Ecto neural progenitor cell (in vitro differentiated cells): ENCODE measurements at regions not wholly inside any gene's neighbourhood (a gene's known extent, or its start where the extent isn't known, plus 50 kb on each side); places are given as distances from the start of the nearest gene placed in this dataset.
A peak's percentile ranks its signal among the peaks of the same experiment; 100 is the strongest.
"Not testable (repeated sequence)": the region's sequence is repeated elsewhere in the genome, so short reads cannot be mapped to it uniquely, and the experiment has no call there.

Experiments used
- DNase-seq: peaks from one replicate; pipeline ENCODE4 v3.0.0-alpha.2; 2018; ENCODE audit warnings: low spot score

- no peak for DNase-seq
Measured at GRCh38 chr5:109630093-109630492, 59.6 kb upstream of the MAN2A1 start.

DNA sequence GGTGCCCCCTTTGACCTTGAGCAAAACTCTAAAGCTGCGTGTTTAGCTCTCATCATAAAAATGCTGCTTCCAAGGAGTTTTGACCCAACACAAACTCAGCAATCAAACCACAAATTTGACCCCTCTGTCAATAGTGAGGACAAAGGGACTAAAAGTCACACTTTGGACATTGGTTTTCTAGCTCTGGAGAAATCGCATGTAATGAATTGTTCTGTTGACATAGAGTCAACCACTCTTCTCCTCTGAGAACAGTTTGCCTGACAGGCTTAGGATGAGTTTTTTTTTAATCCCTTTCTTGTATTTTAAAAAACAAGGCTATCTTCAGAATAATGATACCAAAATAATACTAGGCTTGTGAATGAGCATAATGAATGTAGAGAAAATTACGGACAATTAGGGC is 61.1 kb upstream of the MAN2A1 start:
- DNase-seq = no peak

DNA sequence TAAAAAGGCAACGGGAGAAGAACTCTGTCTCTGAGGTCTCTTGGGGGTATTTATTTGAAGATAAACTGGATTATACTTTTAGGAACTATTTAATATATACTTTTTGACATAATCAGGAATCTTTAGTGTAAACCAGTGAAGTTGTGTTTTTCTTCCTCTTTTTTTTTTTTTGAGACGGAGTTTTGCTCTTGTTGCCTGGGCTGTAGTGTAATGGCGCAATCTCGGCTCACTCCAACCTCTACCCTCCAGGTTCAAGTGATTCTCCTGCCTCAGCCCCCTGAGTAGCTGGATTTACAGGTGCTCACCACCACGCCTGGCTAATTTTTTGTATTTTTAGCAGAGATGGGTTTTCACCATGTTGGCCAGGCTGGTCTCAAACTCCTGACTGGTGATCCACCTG is 68.5 kb upstream of the MAN2A1 start:
- not testable (repeated sequence) for DNase-seq

- no peak for DNase-seq
Measured at GRCh38 chr5:109620651-109621050, 69.1 kb upstream of the MAN2A1 start.

DNA sequence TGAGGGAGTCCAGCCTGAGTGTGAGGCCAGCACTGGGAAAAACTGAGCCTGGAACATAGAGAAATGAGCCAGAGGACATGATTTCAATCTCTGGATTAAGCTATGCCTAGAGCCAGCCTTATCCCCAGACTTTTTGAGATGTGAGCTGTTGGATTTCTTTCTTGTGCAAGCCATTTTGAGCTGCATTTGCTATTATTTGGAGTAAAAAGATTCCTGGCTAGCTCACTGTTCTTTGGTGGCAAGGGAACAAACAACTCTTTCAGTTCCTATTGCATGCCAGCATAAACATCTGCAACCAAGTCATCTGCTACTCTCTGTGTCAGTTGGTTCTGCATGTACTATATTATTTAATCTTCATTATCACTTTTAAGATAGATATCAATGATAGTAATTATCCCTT is 70.1 kb upstream of the MAN2A1 start:
- DNase-seq = no peak

GRCh38 chr5:109619021-109619460 is 70.7 kb upstream of the MAN2A1 start:
- DNase-seq = no peak

DNA sequence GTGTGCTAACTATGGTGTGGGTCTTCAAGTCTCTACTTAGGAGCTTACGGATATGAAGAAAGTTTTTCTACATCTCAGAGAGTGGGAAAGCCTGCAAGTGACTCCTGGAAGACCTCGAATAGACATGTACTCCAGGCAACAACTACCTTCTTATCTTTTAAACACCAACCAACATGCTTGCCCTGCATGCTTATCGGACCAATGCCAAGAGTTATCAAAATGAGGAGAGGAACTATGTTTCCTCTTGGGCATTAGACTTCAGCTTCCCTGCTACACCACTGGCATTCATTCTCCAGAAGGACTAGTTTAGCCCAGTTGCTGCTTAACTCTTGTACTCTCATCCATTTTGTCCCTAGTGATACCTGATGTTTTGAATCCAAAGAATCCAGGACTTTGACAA is 74.7 kb upstream of the MAN2A1 start:
- no peak for DNase-seq

DNA sequence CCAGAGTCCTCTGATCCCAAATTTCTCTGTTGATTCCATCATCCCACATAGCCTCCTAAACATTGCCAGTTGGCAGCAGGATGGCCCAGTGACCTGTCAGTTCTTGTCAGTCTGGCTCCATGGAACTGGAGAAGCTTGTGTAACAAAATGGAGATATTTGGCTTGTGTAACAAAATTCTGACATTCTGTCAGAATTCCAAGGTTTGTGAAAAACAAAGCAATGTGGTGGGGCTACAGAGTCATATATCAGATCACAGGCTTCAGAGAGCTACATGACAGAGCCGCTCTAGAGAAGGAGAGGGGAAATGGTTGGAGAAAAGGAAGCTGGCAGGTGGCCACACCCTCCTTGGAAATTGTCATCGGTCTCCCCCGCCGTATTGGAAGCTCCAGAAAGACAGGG is 75.4 kb upstream of the MAN2A1 start:
- DNase-seq = no peak

DNA sequence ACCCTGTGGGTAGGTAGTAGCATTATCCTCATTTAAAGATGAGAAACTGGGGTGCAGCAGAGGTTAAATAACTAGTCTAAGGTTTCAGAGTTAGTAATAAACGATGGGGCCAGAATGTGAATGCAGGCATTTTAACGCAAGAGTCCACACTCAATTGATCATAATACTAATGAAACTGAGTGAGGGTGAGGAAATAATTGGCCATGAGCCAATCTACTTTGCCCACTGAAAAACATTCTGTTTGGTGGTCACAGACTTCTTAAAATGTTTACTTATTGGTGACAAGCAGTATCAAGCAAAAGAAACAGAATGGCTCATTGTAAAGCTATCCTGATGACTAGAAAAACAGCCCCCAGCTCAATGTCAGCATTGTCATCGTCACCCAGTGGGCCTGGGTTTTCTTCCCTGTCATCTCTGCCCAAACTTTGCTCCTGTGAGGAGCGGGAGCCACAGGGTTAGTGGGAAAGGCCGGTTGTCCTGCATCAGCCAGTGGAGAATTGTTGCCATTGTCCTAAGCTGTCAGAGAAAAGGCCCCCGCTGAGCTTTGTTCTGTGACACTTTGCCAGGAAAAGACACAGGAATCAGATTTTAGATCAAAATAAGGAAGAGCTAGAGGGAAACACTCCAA is 77.3 kb upstream of the MAN2A1 start:
- DNase-seq = peak; percentile 49

DNA sequence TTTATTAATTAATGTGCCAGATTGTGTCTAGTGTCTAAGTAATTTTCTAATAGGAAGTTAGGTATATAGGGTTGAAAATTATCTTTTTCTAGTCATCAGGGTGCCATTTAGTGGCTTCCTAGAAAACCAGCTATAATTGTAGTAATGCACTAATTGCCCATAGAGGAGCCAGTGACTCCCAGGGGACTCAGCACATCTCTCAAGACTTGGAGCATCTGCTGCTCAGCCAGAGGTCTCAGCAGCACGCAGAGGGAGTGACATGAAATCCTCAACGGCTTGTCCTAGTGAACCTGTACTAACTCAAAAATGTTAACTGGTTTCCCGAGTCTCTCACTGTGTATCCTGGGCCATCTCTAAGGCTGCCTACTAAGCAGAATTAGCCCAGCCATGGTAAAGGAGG is 78.2 kb upstream of the MAN2A1 start:
- DNase-seq = no peak

- no peak for DNase-seq
Measured at GRCh38 chr5:109611061-109611460, 78.7 kb upstream of the MAN2A1 start.

GRCh38 chr5:109610581-109610980 is 79.1 kb upstream of the MAN2A1 start:
- DNase-seq = no peak

DNA sequence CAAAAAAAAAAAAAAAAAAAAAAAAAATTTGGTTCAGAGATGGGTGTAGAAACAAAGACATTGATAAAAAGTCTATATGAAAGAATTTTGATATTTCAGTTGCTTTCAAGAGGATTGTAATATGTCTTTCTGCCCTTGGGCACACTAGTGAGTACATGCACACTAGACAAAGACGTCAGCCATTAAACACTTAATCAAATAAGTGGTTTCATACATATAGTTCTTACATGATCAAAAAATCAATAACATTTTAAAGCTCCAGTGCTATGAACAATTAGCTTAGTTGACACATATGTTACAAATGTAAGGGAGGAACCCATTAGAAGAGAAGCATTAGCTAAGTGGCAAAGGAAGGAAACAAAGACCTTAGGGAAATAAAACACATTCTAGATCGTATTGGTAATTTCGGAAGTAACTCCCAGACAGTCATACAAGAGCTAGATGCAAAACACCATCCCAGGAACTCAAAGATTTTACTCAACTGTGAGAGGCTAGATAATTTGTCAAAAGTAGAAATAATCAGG is 84.5 kb upstream of the MAN2A1 start:
- no peak for DNase-seq

DNA sequence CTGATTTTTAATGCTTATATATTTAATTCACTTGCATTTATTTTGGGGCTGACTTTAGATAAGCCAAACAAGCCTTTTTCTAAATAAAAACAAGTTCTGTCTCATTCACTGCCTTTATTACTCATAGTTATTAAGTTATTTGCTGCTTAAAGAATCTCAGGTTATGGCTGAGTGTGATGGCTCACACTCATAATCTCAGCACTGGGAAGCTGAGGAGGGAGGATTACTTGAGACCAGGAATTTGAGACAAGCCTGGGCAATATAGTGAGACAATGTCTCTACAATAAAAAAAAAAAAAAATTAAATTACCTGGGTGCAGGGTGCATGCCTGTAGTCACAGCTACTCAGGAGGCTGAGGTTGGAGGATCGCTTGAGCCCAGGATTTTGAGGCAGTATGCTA is 85.0 kb upstream of the MAN2A1 start:
- no peak for DNase-seq

GRCh38 chr5:109601736-109602135 is 88.0 kb upstream of the MAN2A1 start:
- no peak for DNase-seq

DNA sequence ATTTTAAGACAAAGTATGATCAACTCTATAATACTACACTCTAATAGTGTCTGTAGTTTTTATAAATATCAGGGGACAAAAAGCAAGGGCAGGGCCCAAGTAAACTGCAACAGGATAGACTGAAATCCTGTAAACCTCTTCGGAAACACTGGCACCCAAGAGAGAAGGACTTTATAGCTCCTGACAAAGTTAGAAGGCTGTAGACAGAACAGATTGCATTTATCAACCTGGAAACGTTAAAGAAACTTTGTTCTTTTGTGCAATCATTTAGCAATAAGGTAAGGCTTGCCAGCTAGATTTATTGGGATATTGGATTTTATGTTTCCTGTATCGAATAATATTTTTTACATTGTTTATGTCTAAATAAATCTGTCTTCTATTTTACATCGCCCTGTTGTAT is 91.8 kb upstream of the MAN2A1 start:
- DNase-seq = no peak

DNA sequence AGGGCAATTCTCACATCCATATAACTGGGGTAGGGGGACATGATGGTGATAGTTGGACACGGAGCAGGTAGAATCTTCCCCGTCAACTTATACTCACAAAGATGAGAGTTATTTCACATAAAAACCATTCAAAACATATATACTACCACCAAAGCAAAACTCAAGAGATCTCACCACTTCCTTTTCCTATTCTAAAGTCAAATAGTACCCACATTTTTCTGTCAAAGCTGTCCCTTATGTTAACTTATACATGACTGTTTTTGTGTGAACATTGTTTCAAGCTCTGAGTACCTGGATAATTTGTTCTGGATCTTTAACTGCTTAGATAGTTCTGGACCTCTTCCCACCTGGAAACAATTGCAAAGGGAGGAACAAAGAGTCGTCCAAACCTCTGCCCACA is 95.5 kb upstream of the MAN2A1 start:
- no peak for DNase-seq

- no peak for DNase-seq
Measured at GRCh38 chr5:109590799-109591198, 98.9 kb upstream of the MAN2A1 start.

DNA sequence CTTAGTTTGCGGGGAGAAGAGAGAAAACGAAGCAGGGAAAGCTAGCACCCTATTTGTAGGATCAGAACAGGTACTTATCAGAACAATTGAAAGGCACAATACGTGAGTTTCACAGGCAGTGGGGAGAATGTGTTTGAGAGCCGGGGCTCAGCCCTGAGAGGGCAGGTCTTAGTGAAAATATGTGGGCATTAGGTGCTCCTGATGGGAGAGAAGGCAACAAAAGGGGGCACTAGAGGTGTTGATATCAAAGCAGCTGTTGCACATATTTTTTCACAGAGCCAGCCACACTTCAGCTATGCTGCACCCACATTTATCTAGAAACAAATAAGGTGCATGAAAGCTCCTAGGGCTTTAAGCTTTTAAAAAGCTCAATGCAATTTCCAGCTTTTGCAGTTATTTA is 99.7 kb upstream of the MAN2A1 start:
- DNase-seq = no peak

DNA sequence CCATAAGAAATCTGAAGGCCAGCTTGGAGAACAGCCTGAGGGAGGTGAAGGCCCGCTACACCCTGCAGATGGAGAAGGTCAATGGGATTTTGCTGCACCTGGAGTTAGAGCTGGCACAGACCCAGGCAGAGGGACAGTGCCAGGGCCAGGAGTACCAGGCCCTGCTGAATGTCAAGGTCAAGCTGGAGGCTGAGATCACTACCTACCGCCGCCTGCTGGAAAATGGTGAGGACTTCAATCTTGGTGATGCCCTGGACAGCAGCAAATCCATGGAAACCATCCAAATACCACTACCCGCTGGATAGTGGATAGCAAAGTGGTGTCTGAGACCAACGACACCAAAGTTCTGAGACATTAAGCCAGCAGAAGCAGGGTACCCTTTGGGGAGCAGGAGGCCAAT is 100.5 kb upstream of the MAN2A1 start:
- DNase-seq = no peak

DNA sequence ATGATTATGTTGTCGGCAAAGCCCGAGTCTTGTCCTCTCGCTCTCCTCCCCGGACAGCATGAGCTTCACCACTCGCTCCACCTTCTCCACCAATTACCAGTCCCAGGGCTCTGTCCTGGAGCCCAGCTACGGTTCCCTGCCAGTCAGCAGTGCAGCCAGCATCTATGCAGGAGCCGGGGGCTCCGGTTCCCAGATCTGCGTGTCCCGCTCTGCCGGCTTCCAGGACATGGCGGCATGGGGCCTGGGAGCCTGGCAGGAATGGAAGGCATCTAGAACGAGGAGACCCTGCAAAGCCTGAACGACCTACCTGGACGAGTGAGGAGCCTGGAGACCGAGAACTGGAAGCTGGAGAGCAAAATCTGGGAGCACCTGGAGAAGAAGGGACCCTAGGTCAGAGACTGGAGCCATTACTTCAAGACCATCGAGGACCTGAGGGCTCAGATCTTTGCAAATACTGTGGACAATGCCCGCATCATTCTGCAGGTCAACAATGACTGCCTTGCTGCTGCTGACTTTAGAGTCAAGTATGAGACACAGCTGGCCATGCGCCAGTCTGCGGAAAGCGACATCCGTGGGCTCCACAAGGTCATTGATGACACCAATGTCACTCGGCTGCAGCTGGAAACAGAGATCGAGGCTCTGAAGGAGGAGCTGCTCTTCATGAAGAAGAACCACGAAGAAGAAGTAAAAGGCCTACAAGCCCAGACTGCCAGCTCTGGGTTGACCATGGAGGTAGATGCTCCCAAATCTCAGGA is 101.3 kb upstream of the MAN2A1 start:
- DNase-seq = no peak

DNA sequence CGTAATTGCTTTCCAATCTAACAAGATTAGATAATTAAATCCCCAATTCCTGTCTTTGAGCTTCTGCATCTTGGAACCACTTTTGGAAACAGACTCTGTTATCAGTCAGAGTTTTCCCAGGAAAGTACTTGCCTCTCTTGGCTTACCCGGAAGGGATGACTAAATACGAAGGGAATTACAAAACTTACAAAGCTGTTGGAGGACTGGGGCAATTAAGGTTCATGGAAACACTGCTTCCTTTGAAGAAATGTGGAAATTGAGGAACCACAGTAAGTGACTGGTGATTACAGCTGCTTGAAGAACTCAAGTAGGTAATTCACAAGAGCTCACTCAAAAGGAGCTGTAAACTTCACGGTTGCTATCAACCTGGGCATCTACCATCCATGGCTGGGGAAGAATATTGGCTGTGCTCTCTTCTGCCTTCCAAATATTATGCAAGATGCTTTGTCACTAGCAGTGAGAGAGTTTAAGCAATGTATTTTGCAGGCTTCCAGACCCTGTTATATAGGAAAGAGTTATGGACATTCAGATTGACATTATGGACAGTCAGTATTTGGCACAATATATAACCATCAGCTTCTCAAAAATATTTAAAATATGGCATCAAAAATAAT is 104.6 kb upstream of the MAN2A1 start:
- DNase-seq = no peak

DNA sequence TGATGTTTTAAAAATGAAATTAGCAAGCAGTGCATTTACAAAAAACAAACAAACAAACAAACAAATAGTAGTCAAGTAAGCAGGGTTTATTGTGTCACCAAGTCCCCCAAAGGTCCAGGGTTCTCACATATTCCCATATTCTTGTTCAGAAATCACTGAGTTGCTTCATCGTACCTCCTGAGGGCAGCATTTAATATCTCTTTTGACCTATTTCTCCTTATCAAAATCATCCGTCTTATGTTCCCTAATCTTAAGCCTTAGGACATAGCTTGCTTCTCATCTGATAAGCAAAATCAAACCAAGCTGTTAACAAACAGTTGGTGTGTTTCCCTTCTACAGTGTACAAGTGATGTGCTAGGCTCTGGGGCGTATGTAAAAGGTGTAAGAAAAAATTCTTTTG is 109.5 kb upstream of the MAN2A1 start:
- DNase-seq = no peak
